ENCODE measurements at regions not wholly inside any gene's neighbourhood (a gene's known extent, or its start where the extent isn't known, plus 50 kb on each side); places are given as distances from the start of the nearest gene placed in this dataset.

- ATAC-seq = no peak
- Mint-ChIP-seq H3K27me3 (ENCODE audit: low read depth) (no peaks in the 10 kb centered on the region), H3K4me3 (no peak overlapping the region), H3K4me1 (ENCODE audit: low read depth) (no peaks in the 10 kb centered on the region), H3K36me3 (ENCODE audit: insufficient read depth) (no peaks in the 10 kb centered on the region), H3K9me3 (no peaks in the 10 kb centered on the region)
- no peak for DNase-seq
Measured at GRCh38 chrX:134732152-134732551, 64.9 kb downstream of the PABIR2 start.

DNA sequence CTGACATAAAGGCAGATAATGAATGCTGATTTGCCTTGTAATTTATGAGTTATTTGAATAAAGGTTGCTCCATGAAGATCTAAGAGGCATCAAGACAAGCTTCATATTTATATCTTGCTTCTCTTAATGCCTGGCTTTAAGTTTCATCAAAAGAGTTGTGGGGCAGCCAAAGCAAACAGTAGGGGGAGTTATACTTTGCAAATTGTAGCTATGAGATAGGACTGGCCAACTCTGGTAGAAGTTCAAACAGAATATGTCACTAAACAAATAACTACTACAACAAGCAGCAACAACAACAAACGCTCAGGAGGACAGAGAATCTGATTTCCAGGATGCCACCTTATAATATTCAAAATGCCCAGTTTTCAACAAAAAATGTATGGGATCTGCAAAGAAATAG lies 69.1 kb upstream of the PLAC1 start:
- ATAC-seq = no peak
- DNase-seq = no peak
- H3K4me1 Mint-ChIP-seq (ENCODE audit: low read depth) = no peaks in the 10 kb centered on the region
- H3K36me3 Mint-ChIP-seq (ENCODE audit: insufficient read depth) = no peaks in the 10 kb centered on the region
- H3K4me3 Mint-ChIP-seq = no peak overlapping the region
- H3K9me3 Mint-ChIP-seq = no peaks in the 10 kb centered on the region
- no peaks in the 10 kb centered on the region for H3K27me3 Mint-ChIP-seq (ENCODE audit: low read depth)

GRCh38 chrX:134725103-134725690 lies 66.9 kb upstream of the PLAC1 start:
- Mint-ChIP-seq H3K9me3 (no peaks in the 10 kb centered on the region), H3K4me1 (ENCODE audit: low read depth) (no peaks in the 10 kb centered on the region)

GRCh38 chrX:134721766-134722532 lies 63.7 kb upstream of the PLAC1 start:
- Mint-ChIP-seq H3K4me3 (no peak overlapping the region), H3K36me3 (ENCODE audit: insufficient read depth) (no peaks in the 10 kb centered on the region), H3K4me1 (ENCODE audit: low read depth) (peaks cover 8% of the 10 kb centered on the region), H3K9me3 (no peaks in the 10 kb centered on the region), H3K27me3 (ENCODE audit: low read depth) (no peaks in the 10 kb centered on the region)
- ATAC-seq (no peak), DNase-seq (no peak)

More at GRCh38 chrX:134725103-134725690, 66.9 kb upstream of the PLAC1 start:
- Mint-ChIP-seq H3K27me3 (ENCODE audit: low read depth) (no peaks in the 10 kb centered on the region), H3K36me3 (ENCODE audit: insufficient read depth) (no peaks in the 10 kb centered on the region), H3K4me3 (no peak overlapping the region)
- ATAC-seq = no peak
- no peak for DNase-seq

DNA sequence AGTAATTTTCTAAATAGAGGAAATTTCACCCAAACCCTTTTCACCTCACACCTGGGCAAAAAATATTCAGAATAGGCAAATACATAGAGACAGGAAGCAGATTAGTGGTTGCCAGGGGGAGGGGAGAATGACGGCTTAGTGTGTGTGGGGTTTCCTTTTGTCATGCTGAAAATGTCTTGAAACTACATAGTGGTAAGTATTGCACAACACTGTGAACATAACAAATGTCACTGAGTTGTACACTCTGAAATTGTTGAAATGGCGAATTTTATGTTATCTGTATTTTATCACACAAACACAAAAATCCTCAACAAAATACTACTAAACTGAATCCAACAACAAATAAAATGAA lies 60.7 kb upstream of the PLAC1 start:
- no peaks in the 10 kb centered on the region for H3K36me3 Mint-ChIP-seq (ENCODE audit: insufficient read depth)
- H3K27me3 Mint-ChIP-seq (ENCODE audit: low read depth) = peaks cover 2% of the 10 kb centered on the region
- DNase-seq (no peak), ATAC-seq (peak; percentile 48 to 73)
- peaks cover 8% of the 10 kb centered on the region for H3K4me1 Mint-ChIP-seq (ENCODE audit: low read depth)
- H3K9me3 Mint-ChIP-seq = no peaks in the 10 kb centered on the region
- no peak overlapping the region for H3K4me3 Mint-ChIP-seq

DNA sequence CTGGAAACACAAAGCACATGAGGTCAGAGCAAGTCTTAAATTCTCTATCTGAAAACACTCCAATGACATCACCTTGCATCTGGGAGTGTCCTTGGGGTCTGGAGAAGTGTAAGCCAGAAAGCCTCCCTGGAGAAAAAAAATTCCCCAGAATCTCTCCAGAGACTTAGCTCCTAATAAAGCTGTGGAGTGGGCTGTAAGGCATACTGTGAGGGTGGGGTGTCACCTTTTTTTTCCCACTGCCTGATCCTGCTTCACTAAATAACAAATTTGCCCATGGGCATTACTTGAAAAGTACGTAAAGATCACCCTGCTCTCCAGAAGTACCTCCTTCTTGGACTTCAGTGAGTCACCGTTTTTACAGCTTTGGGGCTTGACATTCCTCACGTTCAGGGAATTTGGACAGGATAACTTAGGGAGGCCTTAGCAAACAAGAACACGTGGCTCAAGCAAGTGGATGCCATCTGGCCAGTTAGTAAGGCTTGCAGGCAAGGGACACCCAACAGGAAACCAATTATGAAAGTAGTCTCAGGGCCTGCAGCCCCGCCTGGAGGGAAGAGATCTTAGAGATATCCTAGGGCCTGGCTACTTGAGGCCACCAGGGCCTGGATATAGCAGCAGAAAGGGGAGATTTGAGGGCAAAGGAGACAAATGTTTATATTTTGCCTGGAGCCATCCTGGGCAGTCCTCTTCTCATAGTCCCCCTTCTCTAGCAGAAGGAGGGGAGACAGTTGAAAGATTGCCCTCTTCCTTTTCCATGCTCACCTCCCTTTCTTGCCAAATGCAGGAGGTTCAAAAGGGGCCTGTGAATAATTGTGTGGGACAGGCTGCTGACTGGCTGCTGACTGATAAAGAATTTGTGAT lies 60.1 kb upstream of the PLAC1 start:
- H3K27me3 Mint-ChIP-seq (ENCODE audit: low read depth) = peaks cover 2% of the 10 kb centered on the region
- ATAC-seq (peak in 1 of 2 donors; percentile 27), DNase-seq (no peak)
- H3K4me1 Mint-ChIP-seq (ENCODE audit: low read depth) = peaks cover 8% of the 10 kb centered on the region
- H3K36me3 Mint-ChIP-seq (ENCODE audit: insufficient read depth) = no peaks in the 10 kb centered on the region
- no peak overlapping the region for H3K4me3 Mint-ChIP-seq
- no peaks in the 10 kb centered on the region for H3K9me3 Mint-ChIP-seq

- Mint-ChIP-seq H3K4me1 (ENCODE audit: low read depth) (peaks cover 8% of the 10 kb centered on the region), H3K27me3 (ENCODE audit: low read depth) (peaks cover 2% of the 10 kb centered on the region), H3K9me3 (no peaks in the 10 kb centered on the region), H3K36me3 (ENCODE audit: insufficient read depth) (no peaks in the 10 kb centered on the region), H3K4me3 (no peak overlapping the region)
- DNase-seq (no peak), ATAC-seq (peak; percentile 34 to 45)
Measured at GRCh38 chrX:134717698-134718097, 59.4 kb upstream of the PLAC1 start.

DNA sequence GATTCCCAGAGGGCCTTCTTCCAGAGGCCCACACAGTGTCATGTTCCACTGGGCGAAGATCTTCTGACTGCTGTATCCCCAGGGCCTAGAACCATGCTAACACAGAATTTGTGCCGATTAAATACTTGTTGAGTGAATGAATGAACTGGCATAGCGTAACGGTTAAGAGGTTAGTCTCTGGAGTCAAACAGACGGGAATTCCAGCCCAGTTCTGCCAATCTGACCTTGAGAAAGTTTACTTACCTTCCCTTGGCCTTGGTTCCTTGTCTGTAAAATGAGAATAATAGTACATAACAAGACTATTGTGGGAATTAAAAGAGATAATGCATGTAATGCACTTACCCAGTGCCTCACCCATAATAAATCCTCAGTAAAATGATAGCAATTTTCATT lies 58.3 kb upstream of the PLAC1 start:
- Mint-ChIP-seq H3K36me3 (ENCODE audit: insufficient read depth) (no peaks in the 10 kb centered on the region), H3K4me3 (no peak overlapping the region), H3K9me3 (no peaks in the 10 kb centered on the region), H3K4me1 (ENCODE audit: low read depth) (peaks cover 8% of the 10 kb centered on the region), H3K27me3 (ENCODE audit: low read depth) (peaks cover 2% of the 10 kb centered on the region)
- ATAC-seq = no peak
- no peak for DNase-seq

- Mint-ChIP-seq H3K9me3 (no peaks in the 10 kb centered on the region), H3K4me3 (no peak overlapping the region), H3K36me3 (ENCODE audit: insufficient read depth) (no peaks in the 10 kb centered on the region), H3K27me3 (ENCODE audit: low read depth) (peaks cover 2% of the 10 kb centered on the region), H3K4me1 (ENCODE audit: low read depth) (peaks cover 8% of the 10 kb centered on the region)
- ATAC-seq (no peak), DNase-seq (no peak)
Measured at GRCh38 chrX:134715930-134716619, 57.8 kb upstream of the PLAC1 start.

DNA sequence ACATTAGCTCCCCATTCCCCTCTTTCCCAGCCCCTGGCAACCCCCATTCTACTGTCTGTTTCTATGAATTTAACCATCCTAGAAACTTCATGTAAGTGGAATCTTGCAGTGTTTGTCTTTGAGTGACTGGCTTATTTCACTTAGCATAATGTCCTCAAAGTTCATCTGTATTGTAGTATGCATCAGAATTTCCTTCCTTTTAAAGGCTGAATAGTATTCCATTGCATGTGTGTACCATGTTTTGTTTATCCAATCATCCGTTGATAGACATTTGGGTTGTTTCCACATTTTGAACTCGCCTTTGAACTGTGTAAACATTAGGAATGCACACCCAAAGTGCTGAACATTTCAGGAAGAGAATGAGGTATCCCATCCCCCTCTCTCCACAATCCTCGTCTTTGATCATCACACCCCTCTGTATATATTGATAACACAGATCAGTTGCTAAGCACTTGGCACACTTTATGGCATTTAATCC lies 56.4 kb upstream of the PLAC1 start:
- H3K27me3 Mint-ChIP-seq (ENCODE audit: low read depth) = peaks cover 2% of the 10 kb centered on the region
- no peaks in the 10 kb centered on the region for H3K36me3 Mint-ChIP-seq (ENCODE audit: insufficient read depth)
- DNase-seq (no peak), ATAC-seq (no peak)
- no peaks in the 10 kb centered on the region for H3K9me3 Mint-ChIP-seq
- H3K4me1 Mint-ChIP-seq (ENCODE audit: low read depth) = peaks cover 8% of the 10 kb centered on the region
- no peak overlapping the region for H3K4me3 Mint-ChIP-seq

- Mint-ChIP-seq H3K4me1 (ENCODE audit: low read depth) (peaks cover 4% of the 10 kb centered on the region), H3K9me3 (no peaks in the 10 kb centered on the region), H3K4me3 (no peak overlapping the region), H3K36me3 (ENCODE audit: insufficient read depth) (no peaks in the 10 kb centered on the region), H3K27me3 (ENCODE audit: low read depth) (peaks cover 2% of the 10 kb centered on the region)
- ATAC-seq (no peak), DNase-seq (no peak)
Measured at GRCh38 chrX:134713618-134714107, 55.4 kb upstream of the PLAC1 start.

GRCh38 chrX:134712272-134712671 lies 54.0 kb upstream of the PLAC1 start:
- DNase-seq (no peak), ATAC-seq (peak in 1 of 2 donors; percentile 18)
- Mint-ChIP-seq H3K4me1 (ENCODE audit: low read depth) (no peaks in the 10 kb centered on the region), H3K4me3 (no peak overlapping the region), H3K9me3 (no peaks in the 10 kb centered on the region), H3K27me3 (ENCODE audit: low read depth) (peaks cover 2% of the 10 kb centered on the region), H3K36me3 (ENCODE audit: insufficient read depth) (no peaks in the 10 kb centered on the region)

DNA sequence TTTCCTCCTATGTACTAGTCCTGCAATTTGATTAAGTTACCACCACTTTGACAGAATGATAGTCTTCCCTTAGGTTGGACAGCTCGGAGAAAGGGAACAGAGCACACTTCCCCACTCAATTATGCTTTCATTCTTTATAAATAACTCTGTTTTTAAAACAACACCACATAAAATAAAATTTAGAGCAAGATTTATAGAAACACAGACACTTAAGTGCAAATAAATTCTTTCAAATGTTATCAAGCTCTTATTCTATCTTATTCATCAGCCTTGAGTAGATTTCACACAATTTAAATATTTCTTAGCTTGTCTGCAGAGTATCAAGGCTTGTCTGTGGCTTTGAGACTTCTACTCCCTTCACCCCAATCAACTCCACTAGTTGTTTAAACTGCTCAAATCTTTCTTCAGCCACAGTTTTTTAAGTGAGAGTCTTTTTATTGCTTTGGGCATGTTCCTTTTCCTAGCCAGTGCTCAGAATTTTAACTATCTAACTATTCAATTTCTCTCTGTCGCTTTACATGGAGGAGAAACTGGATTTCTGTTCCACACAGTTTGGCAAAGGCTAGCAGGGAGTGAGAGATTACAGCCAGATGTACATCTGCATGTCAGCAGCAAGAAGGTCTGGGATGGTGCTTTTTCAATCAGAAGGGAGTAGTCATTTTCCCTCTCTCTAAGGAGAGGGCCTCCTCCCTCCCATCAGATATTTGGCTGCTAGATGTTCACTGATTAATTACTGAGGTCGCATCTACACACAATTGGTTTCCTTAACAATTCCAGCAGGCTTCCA lies 53.1 kb upstream of the PLAC1 start:
- ATAC-seq (no peak), DNase-seq (no peak)
- H3K4me3 Mint-ChIP-seq = no peak overlapping the region
- no peaks in the 10 kb centered on the region for H3K4me1 Mint-ChIP-seq (ENCODE audit: low read depth)
- H3K9me3 Mint-ChIP-seq = no peaks in the 10 kb centered on the region
- peaks cover 5% of the 10 kb centered on the region for H3K27me3 Mint-ChIP-seq (ENCODE audit: low read depth)
- H3K36me3 Mint-ChIP-seq (ENCODE audit: insufficient read depth) = no peaks in the 10 kb centered on the region
